BLaER1 treated with 17β-estradiol and CSF1 and Interleukin-3, amounts not matched to agents 10 nM and 100 nM (cell line): ENCODE measurements at regions not wholly inside any gene's neighbourhood (a gene's known extent, or its start where the extent isn't known, plus 50 kb on each side); places are given as distances from the start of the nearest gene placed in this dataset.
"Not testable (repeated sequence)": the region's sequence is repeated elsewhere in the genome, so short reads cannot be mapped to it uniquely, and the experiment has no call there.

Experiments used
- H3K27ac ChIP-seq, 11 experiments: shearing (Covaris generic); formaldehyde crosslinking; 2 replicates each; pipeline ENCODE4 v1.8.1; 2022
- H3K27me3 ChIP-seq, 11 experiments: shearing (Covaris generic); formaldehyde crosslinking; 2 replicates each; pipeline ENCODE4 v1.8.1; 2022
- H3K36me3 ChIP-seq, 11 experiments: shearing (Covaris generic); formaldehyde crosslinking; 2 replicates each; pipeline ENCODE4 v1.8.1; 2022
- H3K4me1 ChIP-seq, 10 experiments: shearing (Covaris generic); formaldehyde crosslinking; 2 replicates each; pipeline ENCODE4 v1.8.1; 2022
- H3K4me2 ChIP-seq, 11 experiments: shearing (Covaris generic); formaldehyde crosslinking; 2 replicates each; pipeline ENCODE4 v1.8.1; 2022
- H3K4me3 ChIP-seq, 10 experiments: shearing (Covaris generic); formaldehyde crosslinking; 2 replicates each; pipeline ENCODE4 v1.8.1; 2022
- H3K9ac ChIP-seq, 11 experiments: shearing (Covaris generic); formaldehyde crosslinking; 2 replicates each; pipeline ENCODE4 v1.8.1; 2022
- H3K9me3 ChIP-seq, 11 experiments: shearing (Covaris generic); formaldehyde crosslinking; replicated peaks in 1 of 11; 2 replicates each; pipeline ENCODE4 v1.8.1; 2022
- H4K20me1 ChIP-seq, 11 experiments: shearing (Covaris generic); formaldehyde crosslinking; 2 replicates each; pipeline ENCODE4 v1.8.1; 2022
- Cebpa-rat ChIP-seq, 11 experiments: shearing (Covaris generic); IDR thresholded peaks; 2 replicates each; pipeline ENCODE4 v1.8.1; 2022

GRCh38 chr3:124636101-124636862 lies 94.0 kb upstream of the UMPS start:
- peaks cover 14 to 32% (median 24%) of the 10 kb centered on the region in 10 experiments for H3K4me1 ChIP-seq
- 0 out of 22 replicates have a peak overlapping the region, but pooled peaks of 1 of the 11 experiments have one; percentile 17 for H3K4me2 ChIP-seq
- no peak overlapping the region for H3K4me3 ChIP-seq
- peaks cover 0 to 5% (median 0%) of the 10 kb centered on the region in 11 experiments; a peak in 2 of 22 replicates for H3K36me3 ChIP-seq
- TF ChIP-seq Cebpa-rat (IDR thresholded peaks at IDR 0.05): no peak
- no peak overlapping the region for H3K9ac ChIP-seq
- H3K27me3 ChIP-seq: peaks cover 0 to 49% (median 0%) of the 10 kb centered on the region in 11 experiments; a peak in 5 of 22 replicates
- H3K9me3 ChIP-seq: peaks cover 0 to 6% (median 0%) of the 10 kb centered on the region in 11 experiments; a peak in 1 of 22 replicates
- H3K27ac ChIP-seq: no peak overlapping the region
- no peaks in the 10 kb centered on the region for H4K20me1 ChIP-seq

DNA sequence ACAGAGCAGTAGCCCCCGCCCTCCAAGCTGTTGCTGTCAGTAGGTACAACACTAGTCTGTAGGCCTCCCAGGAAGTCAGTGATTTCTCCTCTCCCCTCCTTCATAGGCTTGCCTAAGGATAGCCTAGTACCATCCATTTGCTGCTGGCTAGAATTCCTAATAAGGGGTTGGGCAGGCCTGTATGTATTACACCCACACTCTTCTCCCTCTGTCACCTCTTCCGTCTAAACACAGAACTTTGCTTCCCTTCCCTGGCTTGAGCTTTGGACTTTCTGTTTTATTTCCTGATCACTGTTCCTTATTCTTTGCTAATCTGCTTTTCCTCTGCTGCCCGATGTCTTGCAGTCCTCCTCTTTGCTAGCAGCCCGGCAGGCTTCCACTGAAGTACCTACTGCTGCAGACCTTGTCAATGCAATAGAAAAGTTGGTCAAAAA lies 93.4 kb upstream of the UMPS start:
- Histone ChIP-seq H3K27me3 (peaks cover 0 to 55% (median 0%) of the 10 kb centered on the region in 11 experiments; a peak in 5 of 22 replicates), H3K36me3 (peaks cover 0 to 5% (median 0%) of the 10 kb centered on the region in 11 experiments; a peak in 2 of 22 replicates), H3K27ac (no peak overlapping the region), H3K4me1 (peaks cover 14 to 32% (median 24%) of the 10 kb centered on the region in 10 experiments), H3K9ac (no peak overlapping the region), H4K20me1 (no peaks in the 10 kb centered on the region), H3K4me3 (no peak overlapping the region), H3K9me3 (peaks cover 0 to 6% (median 0%) of the 10 kb centered on the region in 11 experiments; a peak in 1 of 22 replicates), H3K4me2 (no peak overlapping the region; a peak in 1 of 22 replicates)
- no peak for TF ChIP-seq Cebpa-rat (IDR thresholded peaks at IDR 0.05)

DNA sequence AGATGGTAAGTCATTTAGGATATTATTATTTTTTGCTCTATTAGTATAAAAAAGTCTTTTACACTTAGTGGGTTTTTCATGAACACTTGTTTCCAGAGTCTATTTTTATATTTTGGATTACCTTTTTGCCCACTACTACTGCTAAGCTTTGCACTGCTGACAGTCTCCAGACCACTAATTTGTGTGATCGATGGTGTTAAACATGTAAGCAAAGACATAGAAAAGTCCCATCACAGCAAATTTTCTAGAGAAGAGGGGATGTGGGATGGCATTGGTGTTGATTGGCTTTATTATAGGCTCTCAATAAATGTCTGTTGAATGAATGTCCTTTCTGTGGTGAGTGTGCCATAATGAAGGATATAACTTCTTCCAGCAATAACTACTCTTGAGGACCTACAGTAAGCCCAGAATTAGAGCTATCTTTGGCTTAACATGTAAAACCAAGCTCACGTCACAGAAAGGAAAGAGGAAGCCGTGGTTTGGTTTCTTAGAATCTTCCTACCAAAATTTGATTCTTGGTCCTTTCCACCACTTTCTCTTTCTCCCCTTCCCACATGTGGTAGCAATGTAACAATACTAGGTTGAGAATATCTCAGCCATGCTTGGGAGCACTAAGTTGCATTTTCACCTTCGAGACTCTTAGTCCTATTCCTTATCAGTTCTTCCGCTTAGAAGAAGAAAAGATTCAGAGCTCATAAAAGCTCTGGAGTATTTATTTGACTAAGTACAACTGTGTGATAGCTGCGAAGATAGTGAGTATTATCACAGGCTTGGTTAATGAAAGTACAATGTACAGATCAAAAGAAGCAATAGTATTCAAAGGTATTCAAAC lies 90.6 kb upstream of the UMPS start:
- Histone ChIP-seq H3K27me3 (peaks cover 0 to 69% (median 0%) of the 10 kb centered on the region in 11 experiments; a peak in 5 of 22 replicates), H4K20me1 (no peaks in the 10 kb centered on the region), H3K4me1 (peaks cover 14 to 32% (median 21%) of the 10 kb centered on the region in 10 experiments), H3K4me3 (no peak overlapping the region), H3K36me3 (peaks cover 0 to 5% (median 0%) of the 10 kb centered on the region in 11 experiments; a peak in 1 of 22 replicates), H3K27ac (no peak overlapping the region), H3K9me3 (peaks cover 0 to 6% (median 0%) of the 10 kb centered on the region in 11 experiments; a peak in 1 of 22 replicates), H3K9ac (no peak overlapping the region), H3K4me2 (peak overlapping the region; percentile 36 to 73 (median 55))
- no peak for TF ChIP-seq Cebpa-rat (IDR thresholded peaks at IDR 0.05)

DNA sequence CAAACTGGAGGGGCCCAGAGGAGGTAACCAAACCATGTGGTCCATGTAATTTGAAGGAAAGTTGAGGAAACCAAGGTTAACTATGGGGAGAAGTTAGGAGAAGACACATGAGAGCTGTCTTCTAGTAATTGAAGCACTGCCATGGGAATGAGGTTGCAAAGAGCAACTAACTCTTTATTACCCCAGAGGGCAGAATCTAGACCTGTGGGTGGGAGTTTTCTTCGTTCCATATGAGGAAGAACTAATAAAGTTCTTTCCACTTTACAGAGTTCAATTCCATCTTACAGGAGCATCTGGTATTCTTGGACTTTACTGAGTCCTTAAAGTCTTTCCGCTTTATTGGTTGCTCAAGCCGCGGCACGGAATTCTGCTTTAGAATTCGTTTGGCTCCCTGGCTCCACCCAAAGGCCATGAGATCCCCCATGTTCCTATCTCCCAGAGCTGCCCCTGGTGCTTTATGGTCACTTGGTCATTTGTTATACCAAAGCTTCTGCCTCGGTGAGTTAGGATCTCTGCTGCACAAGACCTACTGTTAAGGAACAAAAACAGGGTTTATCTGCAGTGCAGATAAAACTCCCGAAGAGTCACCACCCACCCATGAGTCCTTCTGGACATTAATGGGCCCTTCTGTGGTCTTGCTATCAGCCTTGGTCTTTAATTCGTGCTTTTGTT lies 89.5 kb upstream of the UMPS start:
- TF ChIP-seq Cebpa-rat (IDR thresholded peaks at IDR 0.05): no peak
- Histone ChIP-seq H3K9me3 (peaks cover 0 to 6% (median 0%) of the 10 kb centered on the region in 11 experiments; a peak in 1 of 22 replicates), H3K9ac (no peak overlapping the region), H3K4me3 (no peak overlapping the region), H3K36me3 (no peaks in the 10 kb centered on the region; a peak in 1 of 22 replicates), H3K27ac (no peak overlapping the region), H3K4me1 (peaks cover 14 to 32% (median 21%) of the 10 kb centered on the region in 10 experiments), H3K4me2 (peak overlapping the region in 8 of 11 experiments; percentile 36 to 73 (median 54); a peak in 9 of 22 replicates), H3K27me3 (peaks cover 0 to 62% (median 0%) of the 10 kb centered on the region in 11 experiments; a peak in 5 of 22 replicates), H4K20me1 (no peaks in the 10 kb centered on the region)

- H4K20me1 ChIP-seq: no peaks in the 10 kb centered on the region
- no peak for TF ChIP-seq Cebpa-rat (IDR thresholded peaks at IDR 0.05)
- H3K9ac ChIP-seq: no peak overlapping the region
- H3K4me1 ChIP-seq: peaks cover 14 to 27% (median 17%) of the 10 kb centered on the region in 10 experiments
- H3K4me2 ChIP-seq: peak overlapping the region in 5 of 11 experiments; percentile 2 to 33 (median 29); a peak in 3 of 22 replicates
- peaks cover 0 to 38% (median 0%) of the 10 kb centered on the region in 11 experiments; a peak in 5 of 22 replicates for H3K27me3 ChIP-seq
- H3K27ac ChIP-seq: no peak overlapping the region
- H3K9me3 ChIP-seq: peaks cover 0 to 6% (median 0%) of the 10 kb centered on the region in 11 experiments; a peak in 1 of 22 replicates
- H3K36me3 ChIP-seq: peaks cover 0 to 8% (median 0%) of the 10 kb centered on the region in 11 experiments; a peak in 2 of 22 replicates
- no peak overlapping the region for H3K4me3 ChIP-seq
Measured at GRCh38 chr3:124643453-124643852, 86.8 kb upstream of the UMPS start.

DNA sequence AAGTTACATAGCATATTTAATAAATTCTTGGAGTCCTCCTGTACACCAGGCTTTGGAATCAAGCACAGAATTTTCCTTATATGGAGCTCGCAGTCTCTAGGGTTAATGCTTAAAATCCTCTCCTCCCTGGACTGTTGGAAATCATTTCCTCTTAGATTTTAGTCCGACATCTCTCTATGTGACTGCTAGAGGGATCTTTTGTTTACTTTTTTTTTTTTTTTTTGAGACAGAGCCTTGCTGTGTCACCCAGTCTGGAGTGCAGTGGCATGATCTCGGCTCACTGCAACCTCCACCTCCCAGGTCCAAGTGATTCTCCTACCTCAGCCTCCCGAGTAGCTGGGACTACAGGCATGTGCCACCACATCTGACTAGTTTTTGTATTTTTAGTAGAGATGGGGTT lies 84.1 kb upstream of the UMPS start:
- peaks cover 9 to 19% (median 10%) of the 10 kb centered on the region in 10 experiments; a peak in 19 of 20 replicates for H3K4me1 ChIP-seq
- not testable (repeated sequence) for H3K9ac ChIP-seq, H3K27ac ChIP-seq, H3K36me3 ChIP-seq, H3K9me3 ChIP-seq, H3K4me3 ChIP-seq, H4K20me1 ChIP-seq, H3K4me2 ChIP-seq
- peaks cover 0 to 29% (median 0%) of the 10 kb centered on the region in 11 experiments; a peak in 4 of 22 replicates for H3K27me3 ChIP-seq

DNA sequence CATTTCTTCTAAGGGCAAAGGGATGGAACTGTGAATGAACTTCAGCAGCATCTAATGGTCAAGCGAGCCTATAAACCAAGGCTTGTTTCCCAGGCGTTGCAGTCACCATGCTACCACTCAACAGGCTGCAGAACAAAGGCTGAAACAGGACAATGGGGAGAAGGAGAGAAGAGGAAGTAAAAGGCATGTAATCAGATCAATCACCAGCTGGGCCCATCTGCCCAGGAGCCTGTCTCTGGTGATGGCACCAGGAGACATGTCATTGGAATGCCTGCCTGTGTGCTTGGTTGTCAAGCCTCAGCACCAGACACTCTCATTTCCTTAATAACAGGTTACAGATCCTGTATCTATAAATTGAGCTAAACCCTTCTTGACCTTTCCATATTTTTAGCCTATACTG lies 81.7 kb upstream of the UMPS start:
- no peak overlapping the region for H3K4me3 ChIP-seq
- H3K4me2 ChIP-seq: no peak overlapping the region
- TF ChIP-seq Cebpa-rat (IDR thresholded peaks at IDR 0.05): no peak
- H3K36me3 ChIP-seq: peaks cover 0 to 14% (median 0%) of the 10 kb centered on the region in 11 experiments; a peak in 4 of 22 replicates
- 0 out of 22 replicates have a peak, but pooled peaks cover 0 to 6% (median 0%) of the 10 kb centered on the region in 11 experiments for H3K9me3 ChIP-seq
- peaks cover 0 to 6% (median 0%) of the 10 kb centered on the region in 11 experiments; a peak in 1 of 22 replicates for H3K27me3 ChIP-seq
- no peak overlapping the region for H3K27ac ChIP-seq
- no peak overlapping the region for H3K9ac ChIP-seq
- H3K4me1 ChIP-seq: peaks cover 9 to 16% (median 11%) of the 10 kb centered on the region in 10 experiments; a peak in 19 of 20 replicates
- no peaks in the 10 kb centered on the region for H4K20me1 ChIP-seq

DNA sequence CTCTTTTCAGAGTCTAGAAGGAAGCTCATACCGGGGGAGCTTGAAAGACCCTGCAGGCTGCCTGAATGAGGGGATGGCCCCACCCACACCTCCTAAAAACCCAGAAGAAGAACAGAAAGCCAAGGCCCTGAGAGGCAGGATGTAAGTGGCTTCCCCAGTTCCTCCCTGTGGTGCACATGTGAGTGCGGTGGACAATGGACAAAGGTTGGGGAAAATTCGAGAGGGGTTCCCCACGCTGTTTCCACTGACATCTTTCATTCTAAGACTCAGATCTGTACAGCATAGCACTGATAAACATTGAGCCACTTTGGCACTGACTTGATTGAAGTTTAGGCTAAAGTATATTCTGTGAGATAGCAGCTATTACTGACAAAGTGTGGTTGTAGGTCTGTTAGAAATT lies 79.5 kb upstream of the UMPS start:
- H3K27me3 ChIP-seq: no peaks in the 10 kb centered on the region
- no peak overlapping the region for H3K9ac ChIP-seq
- peaks cover 0 to 14% (median 0%) of the 10 kb centered on the region in 11 experiments; a peak in 4 of 22 replicates for H3K36me3 ChIP-seq
- no peak overlapping the region for H3K4me3 ChIP-seq
- no peaks in the 10 kb centered on the region for H3K9me3 ChIP-seq
- no peak overlapping the region for H3K27ac ChIP-seq
- peak overlapping the region; percentile 15 to 65 (median 41); a peak in 20 of 22 replicates for H3K4me2 ChIP-seq
- H4K20me1 ChIP-seq: no peaks in the 10 kb centered on the region
- peaks cover 11 to 23% (median 20%) of the 10 kb centered on the region in 10 experiments for H3K4me1 ChIP-seq
- TF ChIP-seq Cebpa-rat (IDR thresholded peaks at IDR 0.05): no peak

DNA sequence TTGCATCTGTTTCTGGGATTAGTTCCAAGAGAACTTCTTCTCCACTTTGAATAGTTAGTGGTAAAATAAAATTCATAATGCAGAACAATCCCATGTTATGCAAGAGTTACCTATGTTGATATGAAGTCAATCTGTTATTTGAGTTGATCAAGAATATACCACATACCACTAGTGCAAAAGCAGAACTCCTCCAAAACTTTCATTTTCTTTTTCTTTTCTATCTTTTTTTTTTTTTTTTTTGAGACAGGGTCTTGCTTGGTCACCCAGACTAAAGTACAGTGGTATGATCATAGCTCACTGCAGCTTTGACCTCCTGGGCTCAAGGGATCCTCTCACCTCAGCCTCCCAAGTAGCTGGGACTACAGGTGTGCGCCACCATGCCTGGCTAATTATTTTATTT lies 78.8 kb upstream of the UMPS start:
- H4K20me1 ChIP-seq, H3K9ac ChIP-seq, H3K4me3 ChIP-seq, H3K9me3 ChIP-seq, H3K27me3 ChIP-seq, H3K27ac ChIP-seq: not testable (repeated sequence)
- Histone ChIP-seq H3K4me2 (peak overlapping the region in 7 of 11 experiments; percentile 28 to 65 (median 51); a peak in 9 of 22 replicates), H3K36me3 (peaks cover 0 to 14% (median 0%) of the 10 kb centered on the region in 11 experiments; a peak in 3 of 22 replicates), H3K4me1 (peaks cover 11 to 23% (median 20%) of the 10 kb centered on the region in 10 experiments)
